ENCODE measurements at regions not wholly inside any gene's neighbourhood (a gene's known extent, or its start where the extent isn't known, plus 50 kb on each side); places are given as distances from the start of the nearest gene placed in this dataset.

DNA sequence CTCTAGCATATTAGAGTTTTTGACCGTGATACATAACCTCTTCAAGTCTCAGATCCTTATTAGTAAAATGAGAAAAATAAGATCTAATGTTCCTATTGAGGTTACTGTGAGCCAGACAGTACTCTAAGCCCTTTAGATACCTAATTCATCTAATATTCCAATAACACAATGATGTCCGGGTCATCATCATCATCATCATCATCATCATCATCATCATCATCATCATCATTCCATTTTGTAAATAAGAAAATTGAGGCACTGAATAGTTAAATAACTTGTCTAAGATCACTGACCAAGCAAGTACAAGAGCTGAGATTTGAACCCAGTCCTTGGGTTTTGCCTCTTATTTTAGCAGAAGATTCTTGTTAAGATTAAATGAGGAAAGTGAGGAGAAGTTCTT lies 643.0 kb downstream of the HDGFL1 start:
- no peaks in the 10 kb centered on the region for H3K79me2 ChIP-seq (ENCODE audit: control insufficient read depth, insufficient read depth, low read length)
- no peaks in the 10 kb centered on the region for H4K20me1 ChIP-seq (ENCODE audit: control insufficient read depth, extremely low read depth, insufficient read depth, low read length)
- no peak overlapping the region for H3K4me3 ChIP-seq (replicated peaks in 1 of 4; ENCODE audit: control extremely low read depth in 1 of 4, insufficient read depth in 1 of 4, low read depth in 3 of 4, low read length in 4 of 4)
- H3K4me2 ChIP-seq (ENCODE audit: extremely low read depth, insufficient read depth, low read length), result no peak overlapping the region
- TF ChIP-seq, protein P1, sequence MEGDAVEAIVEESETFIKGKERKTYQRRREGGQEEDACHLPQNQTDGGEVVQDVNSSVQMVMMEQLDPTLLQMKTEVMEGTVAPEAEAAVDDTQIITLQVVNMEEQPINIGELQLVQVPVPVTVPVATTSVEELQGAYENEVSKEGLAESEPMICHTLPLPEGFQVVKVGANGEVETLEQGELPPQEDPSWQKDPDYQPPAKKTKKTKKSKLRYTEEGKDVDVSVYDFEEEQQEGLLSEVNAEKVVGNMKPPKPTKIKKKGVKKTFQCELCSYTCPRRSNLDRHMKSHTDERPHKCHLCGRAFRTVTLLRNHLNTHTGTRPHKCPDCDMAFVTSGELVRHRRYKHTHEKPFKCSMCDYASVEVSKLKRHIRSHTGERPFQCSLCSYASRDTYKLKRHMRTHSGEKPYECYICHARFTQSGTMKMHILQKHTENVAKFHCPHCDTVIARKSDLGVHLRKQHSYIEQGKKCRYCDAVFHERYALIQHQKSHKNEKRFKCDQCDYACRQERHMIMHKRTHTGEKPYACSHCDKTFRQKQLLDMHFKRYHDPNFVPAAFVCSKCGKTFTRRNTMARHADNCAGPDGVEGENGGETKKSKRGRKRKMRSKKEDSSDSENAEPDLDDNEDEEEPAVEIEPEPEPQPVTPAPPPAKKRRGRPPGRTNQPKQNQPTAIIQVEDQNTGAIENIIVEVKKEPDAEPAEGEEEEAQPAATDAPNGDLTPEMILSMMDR (conservative IDR thresholded peaks at IDR 0.05 in 1 of 2, IDR thresholded peaks at IDR 0.05 in 1 of 2; ENCODE audit: low read depth in 1 of 2, low read length in 2 of 2), result no peak
- TF ChIP-seq EZH2 (IDR thresholded peaks at IDR 0.05; ENCODE audit: low read length, missing control alignments), result no peak
- no peaks in the 10 kb centered on the region for H3K9me3 ChIP-seq (ENCODE audit: control insufficient read depth, insufficient read depth, low read depth, low read length)
- H3K36me3 ChIP-seq (ENCODE audit: control insufficient read depth, insufficient read depth, low read length), result no peaks in the 10 kb centered on the region
- no peaks in the 10 kb centered on the region for H3K27me3 ChIP-seq (ENCODE audit: control insufficient read depth, insufficient read depth, low read length)
- no peak for DNase-seq (ENCODE audit: low read depth in 2 of 2)
- H3K9ac ChIP-seq (ENCODE audit: insufficient read depth, low read length), result no peak overlapping the region
- H3K27ac ChIP-seq (ENCODE audit: insufficient read depth, low read length), result no peak overlapping the region
- H3K4me1 ChIP-seq (ENCODE audit: control insufficient read depth, extremely low read depth, insufficient read depth, low read length), result no peaks in the 10 kb centered on the region
- H2AFZ ChIP-seq (ENCODE audit: low read length), result no peak overlapping the region

DNA sequence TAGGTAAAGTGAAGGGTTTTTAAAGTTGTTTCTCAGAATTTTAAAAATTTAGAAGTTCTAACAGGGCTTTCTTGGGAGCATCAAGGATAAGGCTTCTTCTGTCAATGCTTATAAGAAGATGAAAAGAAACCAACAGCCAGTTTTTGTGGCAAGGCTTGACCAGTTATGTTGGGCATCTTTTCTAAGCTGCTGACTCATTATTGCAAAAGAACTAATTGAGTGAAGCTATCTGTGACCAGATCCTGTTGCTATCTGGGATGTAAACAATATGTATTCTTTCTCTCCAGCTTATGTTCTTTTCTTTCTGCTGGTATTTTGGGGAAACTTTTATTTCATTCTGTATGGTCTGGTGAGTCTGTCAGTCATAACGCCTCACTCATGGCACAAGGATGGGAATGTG lies 643.8 kb downstream of the HDGFL1 start:
- no peak overlapping the region for H2AFZ ChIP-seq (ENCODE audit: low read length)
- no peak for TF ChIP-seq EZH2 (IDR thresholded peaks at IDR 0.05; ENCODE audit: low read length, missing control alignments)
- TF ChIP-seq, protein P1 (conservative IDR thresholded peaks at IDR 0.05 in 1 of 2, IDR thresholded peaks at IDR 0.05 in 1 of 2; ENCODE audit: low read depth in 1 of 2, low read length in 2 of 2), result no peak
- no peak overlapping the region for H3K4me3 ChIP-seq (replicated peaks in 1 of 4; ENCODE audit: control extremely low read depth in 1 of 4, insufficient read depth in 1 of 4, low read depth in 3 of 4, low read length in 4 of 4)
- no peaks in the 10 kb centered on the region for H3K79me2 ChIP-seq (ENCODE audit: control insufficient read depth, insufficient read depth, low read length)
- no peaks in the 10 kb centered on the region for H3K9me3 ChIP-seq (ENCODE audit: control insufficient read depth, insufficient read depth, low read depth, low read length)
- no peaks in the 10 kb centered on the region for H3K4me1 ChIP-seq (ENCODE audit: control insufficient read depth, extremely low read depth, insufficient read depth, low read length)
- no peaks in the 10 kb centered on the region for H3K36me3 ChIP-seq (ENCODE audit: control insufficient read depth, insufficient read depth, low read length)
- no peaks in the 10 kb centered on the region for H4K20me1 ChIP-seq (ENCODE audit: control insufficient read depth, extremely low read depth, insufficient read depth, low read length)
- DNase-seq (ENCODE audit: low read depth in 2 of 2), result peak; percentile 41 to 63
- H3K9ac ChIP-seq (ENCODE audit: insufficient read depth, low read length), result no peak overlapping the region
- no peaks in the 10 kb centered on the region for H3K27me3 ChIP-seq (ENCODE audit: control insufficient read depth, insufficient read depth, low read length)
- no peak overlapping the region for H3K27ac ChIP-seq (ENCODE audit: insufficient read depth, low read length)
- H3K4me2 ChIP-seq (ENCODE audit: extremely low read depth, insufficient read depth, low read length), result no peak overlapping the region

DNA sequence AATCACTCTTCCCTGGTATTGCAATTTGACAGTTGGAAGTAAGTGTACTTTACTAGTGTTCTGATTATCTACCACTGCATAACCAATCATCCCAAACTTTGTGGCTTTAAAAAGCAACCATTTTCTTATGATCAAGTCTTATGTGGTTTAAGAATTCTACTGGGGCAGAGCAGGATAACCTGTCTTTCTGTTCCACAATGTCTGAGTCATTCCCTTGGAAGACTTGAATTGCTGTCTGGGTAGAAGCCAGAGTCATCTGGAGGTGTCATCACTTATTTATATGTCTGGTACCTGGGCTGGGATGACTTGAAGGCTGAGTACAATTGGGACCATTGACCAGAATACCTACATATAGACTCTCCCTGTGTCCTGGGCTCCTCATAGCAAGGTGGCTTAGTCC lies 644.3 kb downstream of the HDGFL1 start:
- no peak overlapping the region for H3K4me3 ChIP-seq (replicated peaks in 1 of 4; ENCODE audit: control extremely low read depth in 1 of 4, insufficient read depth in 1 of 4, low read depth in 3 of 4, low read length in 4 of 4)
- TF ChIP-seq EZH2 (IDR thresholded peaks at IDR 0.05; ENCODE audit: low read length, missing control alignments), result no peak
- TF ChIP-seq, protein P1 (conservative IDR thresholded peaks at IDR 0.05 in 1 of 2, IDR thresholded peaks at IDR 0.05 in 1 of 2; ENCODE audit: low read depth in 1 of 2, low read length in 2 of 2), result no peak
- no peak overlapping the region for H3K4me2 ChIP-seq (ENCODE audit: extremely low read depth, insufficient read depth, low read length)
- no peaks in the 10 kb centered on the region for H3K36me3 ChIP-seq (ENCODE audit: control insufficient read depth, insufficient read depth, low read length)
- no peaks in the 10 kb centered on the region for H3K9me3 ChIP-seq (ENCODE audit: control insufficient read depth, insufficient read depth, low read depth, low read length)
- H3K27me3 ChIP-seq (ENCODE audit: control insufficient read depth, insufficient read depth, low read length), result no peaks in the 10 kb centered on the region
- H4K20me1 ChIP-seq (ENCODE audit: control insufficient read depth, extremely low read depth, insufficient read depth, low read length), result no peaks in the 10 kb centered on the region
- no peak overlapping the region for H3K27ac ChIP-seq (ENCODE audit: insufficient read depth, low read length)
- no peaks in the 10 kb centered on the region for H3K79me2 ChIP-seq (ENCODE audit: control insufficient read depth, insufficient read depth, low read length)
- H3K9ac ChIP-seq (ENCODE audit: insufficient read depth, low read length), result no peak overlapping the region
- DNase-seq (ENCODE audit: low read depth in 2 of 2), result peak in 1 of 2 donors; percentile 47
- H2AFZ ChIP-seq (ENCODE audit: low read length), result no peak overlapping the region
- no peaks in the 10 kb centered on the region for H3K4me1 ChIP-seq (ENCODE audit: control insufficient read depth, extremely low read depth, insufficient read depth, low read length)
